Activated CD8-positive, alpha-beta T cell treated with anti-CD3 and anti-CD28 coated beads, Interleukin-2, amount 10 ng/mL, durations not matched to agents 7 days and 5 days (primary cell): ENCODE measurements at regions not wholly inside any gene's neighbourhood (a gene's known extent, or its start where the extent isn't known, plus 50 kb on each side); places are given as distances from the start of the nearest gene placed in this dataset.

ENCODE experiments used
- ATAC-seq: fragments of 150-1000 bp; cut with Tn5 transposase; one replicate; pipeline ENCODE4 v1.10.0; 2021; ENCODE audit warnings: moderate library complexity
- CTCF ChIA-PET: fragments of 350-600 bp; sonication (Branson Sonifier 250); formaldehyde crosslinking; loops from one replicate; lab custom pipeline; 2021; ENCODE audit warnings: antibody characterized with exemption; lab: Charles Lee
- POLR2A ChIA-PET: fragments of 350-600 bp; sonication (Branson Sonifier 250); formaldehyde crosslinking; loops from one replicate; lab custom pipeline; 2021; ENCODE audit warnings: antibody characterized with exemption; lab: Charles Lee
- DNase-seq: peaks from one replicate; pipeline ENCODE4 v3.0.0-alpha.2; 2020
- H3K27ac Mint-ChIP-seq: one replicate; pipeline ENCODE4 v1.8.0; 2021; ENCODE audit warnings: mild to moderate bottlenecking, mixed read lengths
- H3K27me3 Mint-ChIP-seq: one replicate; pipeline ENCODE4 v1.8.0; 2021; ENCODE audit warnings: low read depth, mixed read lengths
- H3K36me3 Mint-ChIP-seq: one replicate; pipeline ENCODE4 v1.8.0; 2021; ENCODE audit warnings: low read depth, mixed read lengths
- H3K4me1 Mint-ChIP-seq: one replicate; pipeline ENCODE4 v1.8.0; 2021; ENCODE audit warnings: low read depth, mixed read lengths
- H3K4me3 Mint-ChIP-seq: one replicate; pipeline ENCODE4 v1.8.0; 2021; ENCODE audit warnings: mild to moderate bottlenecking, mixed read lengths
- H3K9me3 Mint-ChIP-seq: one replicate; pipeline ENCODE4 v1.8.0; 2022; ENCODE audit warnings: mixed read lengths; ENCODE audit not compliant: insufficient read depth

- Mint-ChIP-seq H3K27ac (no peak overlapping the region), H3K4me1 (no peaks in the 10 kb centered on the region), H3K36me3 (no peaks in the 10 kb centered on the region), H3K9me3 (no peaks in the 10 kb centered on the region), H3K4me3 (no peak overlapping the region), H3K27me3 (no peaks in the 10 kb centered on the region)
- ChIA-PET POLR2A (no interaction called here), CTCF (no interaction called here)
- DNase-seq = no peak
- no peak for ATAC-seq
Measured at GRCh38 chr15:62966294-62967078, 76.1 kb upstream of the TPM1 start.

DNA sequence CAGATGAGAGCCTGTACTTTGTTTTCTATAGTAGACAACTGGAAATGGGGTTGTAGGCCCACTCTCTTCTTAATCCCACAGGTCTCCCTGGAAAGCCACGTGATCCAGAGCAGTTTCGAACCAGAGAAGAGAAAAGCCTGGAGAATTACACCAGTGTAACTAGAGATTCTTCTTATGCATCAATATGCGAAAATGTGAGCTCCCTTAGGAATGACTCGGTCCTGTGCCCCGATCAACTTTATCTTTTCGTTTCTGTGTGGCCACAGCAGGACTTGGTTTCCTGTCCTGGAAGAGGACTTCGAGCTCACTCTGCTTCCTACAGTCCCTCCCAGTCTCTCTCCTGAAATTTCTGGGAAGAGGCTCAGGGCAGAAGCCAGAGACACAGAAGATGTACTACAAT, 73.8 kb upstream of the TPM1 start:
- CTCF ChIA-PET = no interaction called here
- no peak for DNase-seq
- H3K4me1 Mint-ChIP-seq = no peaks in the 10 kb centered on the region
- H3K27me3 Mint-ChIP-seq = peaks cover 11% of the 10 kb centered on the region
- H3K9me3 Mint-ChIP-seq = no peaks in the 10 kb centered on the region
- no peaks in the 10 kb centered on the region for H3K36me3 Mint-ChIP-seq
- H3K4me3 Mint-ChIP-seq = no peak overlapping the region
- POLR2A ChIA-PET = no interaction called here
- ATAC-seq = no peak
- H3K27ac Mint-ChIP-seq = no peak overlapping the region

DNA sequence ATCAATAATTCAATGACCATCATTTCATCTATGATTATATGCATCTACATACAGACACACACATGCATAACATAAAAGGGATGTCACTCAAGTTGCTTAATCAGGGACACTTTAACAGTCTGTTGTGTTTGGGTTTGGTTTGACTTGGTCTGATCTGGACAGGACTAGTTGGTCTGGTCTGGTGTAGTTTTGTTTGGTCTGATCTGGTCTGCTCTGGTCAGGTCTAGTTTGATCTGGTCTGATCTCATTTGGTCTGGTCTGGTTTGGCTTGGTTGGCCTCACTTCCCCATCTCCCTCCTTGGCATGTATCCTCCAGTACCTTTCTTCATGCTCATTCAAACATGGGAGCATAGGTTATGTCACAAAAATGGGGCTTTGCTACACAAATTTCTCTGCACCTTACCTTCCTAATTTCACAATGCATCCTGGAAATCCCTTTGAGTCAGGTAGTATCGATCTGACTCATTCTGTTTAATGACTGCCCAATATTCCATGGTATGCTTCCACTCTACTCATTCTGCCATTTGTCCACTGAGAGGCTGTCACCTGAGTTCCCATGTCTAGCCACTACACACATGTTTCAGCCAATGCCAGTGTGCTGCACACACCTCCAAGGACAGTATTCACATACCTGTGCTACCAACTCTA, 73.0 kb upstream of the TPM1 start:
- Mint-ChIP-seq H3K27me3 (peaks cover 11% of the 10 kb centered on the region), H3K36me3 (no peaks in the 10 kb centered on the region), H3K4me3 (no peak overlapping the region), H3K9me3 (no peaks in the 10 kb centered on the region), H3K27ac (no peak overlapping the region), H3K4me1 (no peaks in the 10 kb centered on the region)
- ChIA-PET POLR2A (no interaction called here), CTCF (no interaction called here)
- ATAC-seq (no peak), DNase-seq (no peak)

GRCh38 chr15:62972814-62973213, 69.7 kb upstream of the TPM1 start:
- DNase-seq = no peak
- ChIA-PET CTCF (no interaction called here), POLR2A (no interaction called here)
- Mint-ChIP-seq H3K4me3 (no peak overlapping the region), H3K4me1 (no peaks in the 10 kb centered on the region), H3K9me3 (no peaks in the 10 kb centered on the region), H3K27me3 (peaks cover 11% of the 10 kb centered on the region), H3K27ac (no peak overlapping the region), H3K36me3 (no peaks in the 10 kb centered on the region)
- no peak for ATAC-seq

- Mint-ChIP-seq H3K27ac (no peak overlapping the region), H3K4me1 (no peaks in the 10 kb centered on the region), H3K9me3 (no peaks in the 10 kb centered on the region), H3K36me3 (no peaks in the 10 kb centered on the region), H3K4me3 (no peak overlapping the region), H3K27me3 (peaks cover 11% of the 10 kb centered on the region)
- DNase-seq (no peak), ATAC-seq (no peak)
- ChIA-PET POLR2A (no interaction called here), CTCF (no interaction called here)
Measured at GRCh38 chr15:62975515-62975914, 67.0 kb upstream of the TPM1 start.

DNA sequence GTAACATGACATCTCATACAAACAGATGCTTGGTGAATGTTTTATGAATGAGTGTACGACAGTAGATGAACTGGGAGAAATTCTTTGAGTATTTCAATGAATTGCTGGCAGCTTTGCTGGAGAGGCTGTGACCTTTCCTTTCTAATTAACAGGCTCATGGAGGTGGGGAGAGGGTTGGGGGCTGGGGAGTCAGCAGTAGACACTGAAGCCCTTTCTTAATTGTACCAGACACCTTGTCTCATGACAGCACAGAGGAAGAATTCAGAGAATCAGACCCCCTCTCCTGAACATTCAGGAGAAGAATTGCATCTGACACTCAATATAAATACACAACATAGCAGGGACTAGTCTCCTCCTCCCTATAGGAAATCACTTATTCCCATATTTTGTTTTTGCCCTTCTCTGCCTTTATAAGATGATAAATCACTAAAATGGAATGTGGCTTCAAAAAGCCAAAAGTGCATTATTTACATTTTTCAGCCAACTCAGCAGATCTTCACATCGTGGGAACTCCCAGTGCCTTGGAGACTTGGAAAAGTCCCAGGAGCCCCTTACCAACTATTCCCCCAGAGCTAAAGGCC, 66.2 kb upstream of the TPM1 start:
- DNase-seq = no peak
- no peak for ATAC-seq
- ChIA-PET CTCF (no interaction called here), POLR2A (no interaction called here)
- Mint-ChIP-seq H3K4me1 (no peaks in the 10 kb centered on the region), H3K27ac (no peak overlapping the region), H3K27me3 (peaks cover 11% of the 10 kb centered on the region), H3K36me3 (no peaks in the 10 kb centered on the region), H3K4me3 (no peak overlapping the region), H3K9me3 (no peaks in the 10 kb centered on the region)

- DNase-seq = no peak
- Mint-ChIP-seq H3K36me3 (no peaks in the 10 kb centered on the region), H3K27ac (no peak overlapping the region), H3K27me3 (peaks cover 2% of the 10 kb centered on the region), H3K4me1 (no peaks in the 10 kb centered on the region), H3K9me3 (no peaks in the 10 kb centered on the region), H3K4me3 (no peak overlapping the region)
- CTCF ChIA-PET = no interaction called here
- ATAC-seq = no peak
- POLR2A ChIA-PET = interaction anchor here (0.6 kb wide), 1 partner anchor 104 kb away, joined by 3 read pairs; no protein-coding TSS in a partner anchor
Measured at GRCh38 chr15:62977952-62978811, 64.4 kb upstream of the TPM1 start.

DNA sequence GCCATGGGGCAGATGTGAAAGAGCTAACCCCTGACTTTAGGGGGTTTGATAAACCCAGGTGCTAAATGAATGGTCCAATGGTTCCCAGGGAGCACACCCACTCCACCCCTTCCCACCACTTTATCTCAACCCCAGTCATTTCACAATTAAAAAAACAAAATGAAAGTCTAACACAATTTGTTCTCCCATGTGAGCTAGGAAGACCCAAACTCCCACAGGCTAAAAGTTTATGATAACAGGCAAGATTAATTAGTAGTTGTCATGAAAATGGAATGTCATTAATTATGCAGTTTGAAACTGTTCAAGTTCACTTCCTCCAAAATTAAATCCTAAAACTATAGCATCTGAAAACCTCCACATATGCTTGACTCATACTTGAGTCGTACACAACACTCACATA, 63.3 kb upstream of the TPM1 start:
- no peaks in the 10 kb centered on the region for H3K9me3 Mint-ChIP-seq
- no peak overlapping the region for H3K27ac Mint-ChIP-seq
- no peaks in the 10 kb centered on the region for H3K36me3 Mint-ChIP-seq
- CTCF ChIA-PET = no interaction called here
- no peaks in the 10 kb centered on the region for H3K27me3 Mint-ChIP-seq
- no peak for ATAC-seq
- POLR2A ChIA-PET = no interaction called here
- DNase-seq = no peak
- H3K4me1 Mint-ChIP-seq = no peaks in the 10 kb centered on the region
- H3K4me3 Mint-ChIP-seq = no peak overlapping the region

- ChIA-PET POLR2A (no interaction called here), CTCF (no interaction called here)
- DNase-seq = no peak
- Mint-ChIP-seq H3K4me1 (no peaks in the 10 kb centered on the region), H3K9me3 (no peaks in the 10 kb centered on the region), H3K27ac (no peak overlapping the region), H3K4me3 (no peak overlapping the region), H3K36me3 (no peaks in the 10 kb centered on the region), H3K27me3 (peaks cover 7% of the 10 kb centered on the region)
- ATAC-seq = no peak
Measured at GRCh38 chr15:62981071-62981470, 61.5 kb upstream of the TPM1 start.

- Mint-ChIP-seq H3K36me3 (no peaks in the 10 kb centered on the region), H3K4me1 (no peaks in the 10 kb centered on the region), H3K9me3 (no peaks in the 10 kb centered on the region), H3K27ac (no peak overlapping the region), H3K4me3 (no peak overlapping the region), H3K27me3 (peaks cover 10% of the 10 kb centered on the region)
- ChIA-PET CTCF (no interaction called here), POLR2A (no interaction called here)
- ATAC-seq = no peak
- no peak for DNase-seq
Measured at GRCh38 chr15:62983956-62984355, 58.6 kb upstream of the TPM1 start.

DNA sequence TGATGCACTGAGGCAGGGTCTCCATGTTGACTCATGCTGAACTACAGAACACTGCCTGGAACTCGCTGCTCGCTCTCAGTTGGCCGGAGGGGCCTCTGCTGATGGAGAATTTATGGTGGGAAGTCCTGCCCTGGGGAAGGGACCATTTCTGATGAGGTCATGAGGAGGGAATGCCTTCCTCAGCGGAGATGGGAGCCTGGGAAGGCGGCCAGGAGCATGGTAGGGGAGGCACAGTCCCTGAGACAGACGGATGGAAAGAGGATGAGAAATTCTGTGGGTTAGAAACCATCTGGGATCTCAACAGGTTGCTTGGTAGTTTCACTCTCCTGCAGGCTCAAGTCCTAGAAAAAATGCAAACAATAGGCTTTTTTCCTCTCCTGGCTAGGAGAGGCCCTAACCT, 56.8 kb upstream of the TPM1 start:
- ChIA-PET CTCF (no interaction called here), POLR2A (no interaction called here)
- no peaks in the 10 kb centered on the region for H3K36me3 Mint-ChIP-seq

GRCh38 chr15:62986948-62987347, 55.6 kb upstream of the TPM1 start:
- H3K27me3 Mint-ChIP-seq = peaks cover 13% of the 10 kb centered on the region
- no peaks in the 10 kb centered on the region for H3K36me3 Mint-ChIP-seq
- ChIA-PET CTCF (no interaction called here), POLR2A (no interaction called here)
- H3K9me3 Mint-ChIP-seq = no peaks in the 10 kb centered on the region
- H3K4me1 Mint-ChIP-seq = no peaks in the 10 kb centered on the region
- no peak overlapping the region for H3K4me3 Mint-ChIP-seq
- ATAC-seq (no peak), DNase-seq (no peak)
- no peak overlapping the region for H3K27ac Mint-ChIP-seq

More for the DNA sequence above, 56.8 kb upstream of the TPM1 start:
- H3K4me1 Mint-ChIP-seq = no peaks in the 10 kb centered on the region
- H3K9me3 Mint-ChIP-seq = no peaks in the 10 kb centered on the region
- no peak for DNase-seq
- H3K4me3 Mint-ChIP-seq = no peak overlapping the region
- no peak overlapping the region for H3K27ac Mint-ChIP-seq
- no peak for ATAC-seq
- peaks cover 13% of the 10 kb centered on the region for H3K27me3 Mint-ChIP-seq
